ENCODE measurements at regions not wholly inside any gene's neighbourhood (a gene's known extent, or its start where the extent isn't known, plus 50 kb on each side); places are given as distances from the start of the nearest gene placed in this dataset.

GRCh38 chr6:108751851-108752732 is 96.1 kb upstream of the ARMC2 start:
- DNase-seq (ENCODE audit: low read depth in 2 of 2) = no peak

- no peak for DNase-seq (ENCODE audit: low read depth in 2 of 2)
These were observed 95.3 kb upstream of the ARMC2 start for GRCh38 chr6:108752733-108753590.

- DNase-seq (ENCODE audit: low read depth in 2 of 2) = no peak
These were observed 92.7 kb upstream of the ARMC2 start for GRCh38 chr6:108755257-108756240.

- DNase-seq (ENCODE audit: low read depth in 2 of 2) = no peak
These were observed 90.9 kb upstream of the ARMC2 start for GRCh38 chr6:108757357-108757756.

- no peak for DNase-seq (ENCODE audit: low read depth in 2 of 2)
These were observed 89.3 kb upstream of the ARMC2 start for GRCh38 chr6:108758884-108759283.

GRCh38 chr6:108760126-108761050 is 87.8 kb upstream of the ARMC2 start:
- DNase-seq (ENCODE audit: low read depth in 2 of 2) = no peak

- no peak for DNase-seq (ENCODE audit: low read depth in 2 of 2)
These were observed 85.8 kb upstream of the ARMC2 start for GRCh38 chr6:108762394-108762793.

- DNase-seq (ENCODE audit: low read depth in 2 of 2) = no peak
These were observed 84.2 kb upstream of the ARMC2 start for GRCh38 chr6:108763931-108764579.

- DNase-seq (ENCODE audit: low read depth in 2 of 2) = no peak
These were observed 83.7 kb upstream of the ARMC2 start for GRCh38 chr6:108764580-108764950.

GRCh38 chr6:108765495-108765894 is 82.7 kb upstream of the ARMC2 start:
- DNase-seq (ENCODE audit: low read depth in 2 of 2) = no peak

GRCh38 chr6:108766419-108766818 is 81.8 kb upstream of the ARMC2 start:
- no peak for DNase-seq (ENCODE audit: low read depth in 2 of 2)

GRCh38 chr6:108766886-108767285 is 81.3 kb upstream of the ARMC2 start:
- DNase-seq (ENCODE audit: low read depth in 2 of 2) = no peak

- no peak for DNase-seq (ENCODE audit: low read depth in 2 of 2)
These were observed 80.6 kb upstream of the ARMC2 start for GRCh38 chr6:108767418-108768165.

GRCh38 chr6:108768166-108768555 is 80.1 kb upstream of the ARMC2 start:
- DNase-seq (ENCODE audit: low read depth in 2 of 2) = no peak

GRCh38 chr6:108768792-108769524 is 79.3 kb upstream of the ARMC2 start:
- DNase-seq (ENCODE audit: low read depth in 2 of 2) = no peak

GRCh38 chr6:108771421-108771820 is 76.8 kb upstream of the ARMC2 start:
- no peak for DNase-seq (ENCODE audit: low read depth in 2 of 2)

- no peak for DNase-seq (ENCODE audit: low read depth in 2 of 2)
These were observed 73.7 kb upstream of the ARMC2 start for GRCh38 chr6:108774555-108774954.

- no peak for DNase-seq (ENCODE audit: low read depth in 2 of 2)
These were observed 70.7 kb upstream of the ARMC2 start for GRCh38 chr6:108777536-108777935.

All from stimulated activated CD8-positive, alpha-beta memory T cell treated with anti-CD3 and anti-CD28 coated beads, Interleukin-2, amount 100 ng/mL, for 48 hours (primary cell).